ENCODE measurements at regions not wholly inside any gene's neighbourhood (a gene's known extent, or its start where the extent isn't known, plus 50 kb on each side); places are given as distances from the start of the nearest gene placed in this dataset.

DNA sequence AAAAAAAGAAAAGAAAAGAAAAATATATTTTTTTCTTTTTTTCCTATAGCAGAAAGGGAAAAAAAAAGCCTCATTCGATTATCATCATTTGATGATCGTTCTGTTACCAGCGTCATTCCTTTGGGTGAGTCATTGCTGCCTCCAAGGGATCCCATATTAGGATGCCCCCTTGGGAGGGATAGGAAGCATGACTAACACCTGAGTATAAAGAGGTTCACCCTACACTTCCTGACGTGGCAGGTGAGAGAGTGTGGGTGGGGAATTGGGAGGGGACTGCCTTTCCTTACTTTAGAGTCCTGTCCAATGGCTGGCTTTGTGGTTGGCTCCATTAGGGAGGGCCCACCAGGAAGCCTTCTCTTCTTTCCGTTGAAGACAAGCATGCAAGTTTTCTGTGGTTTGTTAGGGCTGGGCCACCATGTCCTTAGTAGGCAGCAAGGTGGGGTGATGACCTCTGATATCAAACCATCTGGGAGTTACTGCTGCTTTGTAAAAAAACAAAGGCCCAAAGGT lies 56.1 kb upstream of the FUT8 start:
- TF ChIP-seq CTCF (IDR thresholded peaks at IDR 0.05) (no peak), POLR2A (IDR thresholded peaks at IDR 0.05) (no peak)
